A673 (cell line): ENCODE measurements at regions not wholly inside any gene's neighbourhood (a gene's known extent, or its start where the extent isn't known, plus 50 kb on each side); places are given as distances from the start of the nearest gene placed in this dataset.

Experiments
- EZH2 ChIP-seq: fragments of 200-600 bp; sonication (generic); IDR thresholded peaks from 2 replicates; pipeline ENCODE4 v1.6.1; 2017; ENCODE audit warnings: borderline replicate concordance, low read depth, mild to moderate bottlenecking, mixed read lengths, antibody characterized with exemption, low read length; ENCODE audit not compliant: poor library complexity, severe bottlenecking
- TF ChIP-seq, protein P1 (sequence below): fragments of 300-800, 200-600 bp; sonication (generic); conservative IDR thresholded peaks from 2 replicates; pipeline ENCODE4 v1.5.1; 2017; ENCODE audit warnings: low read depth, mild to moderate bottlenecking, antibody characterized with exemption, low read length, moderate library complexity, mixed read lengths

DNA sequence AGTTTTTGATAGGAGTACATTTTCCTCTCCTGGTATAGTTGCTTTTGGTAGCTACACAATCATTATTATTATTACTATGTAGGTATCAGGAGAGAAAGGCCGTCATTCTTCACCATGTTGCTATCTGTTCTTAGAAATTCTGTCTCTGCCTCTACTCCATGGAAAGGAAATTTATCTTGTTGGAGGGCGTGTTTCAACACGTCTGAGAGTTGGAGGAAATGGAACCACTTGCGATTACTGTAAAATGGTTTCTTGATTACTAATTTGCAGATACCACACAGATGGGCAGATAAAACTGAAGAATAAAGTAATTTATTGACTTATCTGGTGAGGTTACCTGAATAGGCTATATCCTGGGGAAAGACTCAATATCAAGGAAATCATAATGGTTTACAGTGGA is 488.4 kb downstream of the NR2F2 start:
- TF ChIP-seq, protein P1, sequence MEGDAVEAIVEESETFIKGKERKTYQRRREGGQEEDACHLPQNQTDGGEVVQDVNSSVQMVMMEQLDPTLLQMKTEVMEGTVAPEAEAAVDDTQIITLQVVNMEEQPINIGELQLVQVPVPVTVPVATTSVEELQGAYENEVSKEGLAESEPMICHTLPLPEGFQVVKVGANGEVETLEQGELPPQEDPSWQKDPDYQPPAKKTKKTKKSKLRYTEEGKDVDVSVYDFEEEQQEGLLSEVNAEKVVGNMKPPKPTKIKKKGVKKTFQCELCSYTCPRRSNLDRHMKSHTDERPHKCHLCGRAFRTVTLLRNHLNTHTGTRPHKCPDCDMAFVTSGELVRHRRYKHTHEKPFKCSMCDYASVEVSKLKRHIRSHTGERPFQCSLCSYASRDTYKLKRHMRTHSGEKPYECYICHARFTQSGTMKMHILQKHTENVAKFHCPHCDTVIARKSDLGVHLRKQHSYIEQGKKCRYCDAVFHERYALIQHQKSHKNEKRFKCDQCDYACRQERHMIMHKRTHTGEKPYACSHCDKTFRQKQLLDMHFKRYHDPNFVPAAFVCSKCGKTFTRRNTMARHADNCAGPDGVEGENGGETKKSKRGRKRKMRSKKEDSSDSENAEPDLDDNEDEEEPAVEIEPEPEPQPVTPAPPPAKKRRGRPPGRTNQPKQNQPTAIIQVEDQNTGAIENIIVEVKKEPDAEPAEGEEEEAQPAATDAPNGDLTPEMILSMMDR = no peak
- TF ChIP-seq EZH2 = no peak
